ENCODE measurements at regions not wholly inside any gene's neighbourhood (a gene's known extent, or its start where the extent isn't known, plus 50 kb on each side); places are given as distances from the start of the nearest gene placed in this dataset.

DNA sequence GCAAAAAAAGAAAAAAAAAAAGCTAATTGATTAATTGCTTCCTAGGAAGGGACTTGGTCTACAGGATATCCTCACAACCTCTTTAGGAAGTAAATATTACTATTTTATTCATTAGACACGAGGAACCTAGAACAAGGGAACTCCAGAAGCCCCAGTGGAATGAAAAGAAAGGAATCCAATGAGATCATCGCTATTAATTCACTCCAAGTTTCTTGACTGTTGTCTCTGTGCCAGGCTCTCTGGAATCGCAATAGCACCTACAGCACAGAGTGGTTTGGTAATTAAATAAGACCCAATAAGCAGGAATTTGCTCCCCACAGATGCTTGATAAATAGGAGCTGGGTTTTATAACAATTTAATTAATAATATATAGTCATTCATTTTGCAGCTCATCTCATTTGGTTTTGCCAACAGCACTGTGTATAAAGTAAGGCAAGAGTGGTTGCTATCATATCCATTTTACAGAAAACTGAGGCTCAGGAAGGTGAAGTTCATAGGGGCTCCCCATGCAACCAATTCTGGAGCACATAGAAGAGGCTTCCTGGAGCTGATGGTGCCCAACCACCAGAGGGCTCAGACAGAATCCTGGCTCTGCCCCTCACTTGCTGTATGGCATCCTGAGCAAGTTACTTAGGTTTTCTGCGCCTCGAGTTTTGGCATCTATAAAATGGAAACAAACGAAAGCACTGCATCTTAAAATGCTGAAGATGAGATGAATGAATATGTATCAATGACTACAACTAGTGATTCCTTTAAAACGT, 420.2 kb downstream of the MED13L start:
- Histone ChIP-seq H3K4me1 (no peaks in the 10 kb centered on the region), H4K20me1 (ENCODE audit: low read depth) (no peaks in the 10 kb centered on the region), H3K4me3 (no peak overlapping the region), H3K9me3 (ENCODE audit: low read depth) (no peaks in the 10 kb centered on the region), H3K9ac (no peak overlapping the region), H3K79me2 (ENCODE audit: low read depth) (no peaks in the 10 kb centered on the region), H2AFZ (replicated peaks) (no peak overlapping the region), H3K36me3 (no peaks in the 10 kb centered on the region), H3K27me3 (no peaks in the 10 kb centered on the region), H3K4me2 (no peak overlapping the region), H3F3A (ENCODE audit: low read depth) (no peaks in the 10 kb centered on the region), H3K27ac (no peak overlapping the region)
- no peaks in the 10 kb centered on the region for H3K27me3 Mint-ChIP-seq (ENCODE audit: insufficient read depth, low read depth)
- H3K36me3 Mint-ChIP-seq: no peaks in the 10 kb centered on the region
- H3K4me3 Mint-ChIP-seq: no peak overlapping the region
- H3K9me3 Mint-ChIP-seq: no peaks in the 10 kb centered on the region
- no peak for TF ChIP-seq EZH2phosphoT487 (IDR thresholded peaks at IDR 0.05)
- DNase-seq (ENCODE audit: low spot score): no peak
- H3K27ac Mint-ChIP-seq: no peak overlapping the region
- no peaks in the 10 kb centered on the region for H3K4me1 Mint-ChIP-seq

DNA sequence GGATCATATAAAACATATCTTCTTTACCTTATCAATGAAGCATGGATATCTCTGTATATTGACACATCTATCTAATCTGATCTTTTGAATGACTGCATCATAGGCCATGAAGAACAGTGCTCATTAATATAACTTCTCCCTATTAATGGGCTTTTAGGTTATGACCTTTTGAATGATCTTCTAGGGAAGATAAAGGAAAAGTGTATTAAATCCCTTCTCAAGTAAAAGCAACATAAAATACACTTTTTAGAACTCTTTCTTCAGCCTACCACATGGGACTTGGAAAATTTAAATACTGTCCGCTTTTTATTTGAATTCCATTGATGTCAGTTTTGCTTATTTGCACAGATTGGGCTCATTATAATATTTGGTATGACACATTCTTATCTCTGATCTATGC, 425.4 kb downstream of the MED13L start:
- Mint-ChIP-seq H3K9me3 (no peaks in the 10 kb centered on the region), H3K27me3 (ENCODE audit: insufficient read depth, low read depth) (no peaks in the 10 kb centered on the region), H3K4me3 (no peak overlapping the region), H3K4me1 (no peaks in the 10 kb centered on the region), H3K36me3 (no peaks in the 10 kb centered on the region), H3K27ac (no peak overlapping the region)
- no peaks in the 10 kb centered on the region for H3F3A ChIP-seq (ENCODE audit: low read depth)
- no peaks in the 10 kb centered on the region for H3K27me3 ChIP-seq
- DNase-seq (ENCODE audit: low spot score): no peak
- H3K4me3 ChIP-seq: no peak overlapping the region
- no peak overlapping the region for H2AFZ ChIP-seq (replicated peaks)
- no peak overlapping the region for H3K4me2 ChIP-seq
- H3K79me2 ChIP-seq (ENCODE audit: low read depth): no peaks in the 10 kb centered on the region
- TF ChIP-seq EZH2 (IDR thresholded peaks at IDR 0.05): no peak
- no peak for TF ChIP-seq EZH2phosphoT487 (IDR thresholded peaks at IDR 0.05)
- no peak for TF ChIP-seq CTCF (IDR thresholded peaks at IDR 0.05)
- H3K36me3 ChIP-seq: no peaks in the 10 kb centered on the region
- H3K9ac ChIP-seq: no peak overlapping the region
- H3K27ac ChIP-seq: no peak overlapping the region
- no peaks in the 10 kb centered on the region for H3K4me1 ChIP-seq
- H3K9me3 ChIP-seq (ENCODE audit: low read depth): no peaks in the 10 kb centered on the region
- no peaks in the 10 kb centered on the region for H4K20me1 ChIP-seq (ENCODE audit: low read depth)

GRCh38 chr12:115850957-115851356, 426.5 kb downstream of the MED13L start:
- Mint-ChIP-seq H3K27ac (no peak overlapping the region), H3K27me3 (ENCODE audit: insufficient read depth, low read depth) (no peaks in the 10 kb centered on the region)

More at GRCh38 chr12:115850957-115851356, 426.5 kb downstream of the MED13L start:
- DNase-seq (ENCODE audit: low spot score): no peak
- Histone ChIP-seq H3K36me3 (no peaks in the 10 kb centered on the region), H3K4me1 (no peaks in the 10 kb centered on the region), H4K20me1 (ENCODE audit: low read depth) (no peaks in the 10 kb centered on the region), H3K9me3 (ENCODE audit: low read depth) (no peaks in the 10 kb centered on the region), H3K4me2 (no peak overlapping the region), H3K9ac (no peak overlapping the region), H3F3A (ENCODE audit: low read depth) (no peaks in the 10 kb centered on the region), H3K27me3 (no peaks in the 10 kb centered on the region), H3K27ac (no peak overlapping the region), H2AFZ (replicated peaks) (no peak overlapping the region), H3K79me2 (ENCODE audit: low read depth) (no peaks in the 10 kb centered on the region), H3K4me3 (no peak overlapping the region)
- no peaks in the 10 kb centered on the region for H3K4me1 Mint-ChIP-seq
- H3K36me3 Mint-ChIP-seq: no peaks in the 10 kb centered on the region
- no peak overlapping the region for H3K4me3 Mint-ChIP-seq
- no peaks in the 10 kb centered on the region for H3K9me3 Mint-ChIP-seq
- TF ChIP-seq EZH2phosphoT487 (IDR thresholded peaks at IDR 0.05): no peak
- no peak for TF ChIP-seq EZH2 (IDR thresholded peaks at IDR 0.05)
- TF ChIP-seq CTCF (IDR thresholded peaks at IDR 0.05): no peak
